ENCODE measurements at regions not wholly inside any gene's neighbourhood (a gene's known extent, or its start where the extent isn't known, plus 50 kb on each side); places are given as distances from the start of the nearest gene placed in this dataset.

GRCh38 chr5:162485666-162486292 is 418.2 kb downstream of the GABRG2 start:
- WGBS, result 41% methylated on average over 8 of the region's 8 CpGs
- Histone ChIP-seq H3K27me3 (ENCODE audit: control insufficient read depth, insufficient read depth) (no peaks in the 10 kb centered on the region), H3K4me3 (ENCODE audit: low read length) (no peak overlapping the region), H3K4me1 (ENCODE audit: control insufficient read depth, insufficient read depth, low read length) (no peaks in the 10 kb centered on the region), H3K9me3 (ENCODE audit: control insufficient read depth, low read length) (no peaks in the 10 kb centered on the region), H3K27ac (ENCODE audit: low read length) (no peak overlapping the region)
- intact Hi-C loops (cut with DNase I), result no loop called here
- peak in 1 of 2 donors; percentile 16 for ATAC-seq
- no peak for DNase-seq

GRCh38 chr5:162487528-162488525 is 420.3 kb downstream of the GABRG2 start:
- H3K27ac ChIP-seq (ENCODE audit: low read length), result no peak overlapping the region
- no peaks in the 10 kb centered on the region for H3K4me1 ChIP-seq (ENCODE audit: control insufficient read depth, insufficient read depth, low read length)
- intact Hi-C loops (cut with DNase I), result no loop called here
- H3K27me3 ChIP-seq (ENCODE audit: control insufficient read depth, insufficient read depth), result no peaks in the 10 kb centered on the region
- 68% methylated on average over 7 of the region's 7 CpGs for WGBS
- DNase-seq, result no peak
- no peaks in the 10 kb centered on the region for H3K9me3 ChIP-seq (ENCODE audit: control insufficient read depth, low read length)
- no peak overlapping the region for H3K4me3 ChIP-seq (ENCODE audit: low read length)
- no peak for ATAC-seq

GRCh38 chr5:162496100-162496808 is 428.7 kb downstream of the GABRG2 start:
- 59% methylated on average over 5 of the region's 5 CpGs for WGBS
- Histone ChIP-seq H3K9me3 (ENCODE audit: control insufficient read depth, low read length) (no peaks in the 10 kb centered on the region), H3K27ac (ENCODE audit: low read length) (no peak overlapping the region), H3K4me3 (ENCODE audit: low read length) (no peak overlapping the region), H3K27me3 (ENCODE audit: control insufficient read depth, insufficient read depth) (no peaks in the 10 kb centered on the region), H3K4me1 (ENCODE audit: control insufficient read depth, insufficient read depth, low read length) (no peaks in the 10 kb centered on the region)
- intact Hi-C loops (cut with DNase I), result no loop called here
- no peak for ATAC-seq
- DNase-seq, result no peak

- DNase-seq (no peak), ATAC-seq (no peak)
- intact Hi-C loops (cut with DNase I), result no loop called here
- Histone ChIP-seq H3K27me3 (ENCODE audit: control insufficient read depth, insufficient read depth) (no peaks in the 10 kb centered on the region), H3K4me1 (ENCODE audit: control insufficient read depth, insufficient read depth, low read length) (no peaks in the 10 kb centered on the region), H3K9me3 (ENCODE audit: control insufficient read depth, low read length) (no peaks in the 10 kb centered on the region), H3K4me3 (ENCODE audit: low read length) (no peak overlapping the region), H3K27ac (ENCODE audit: low read length) (no peak overlapping the region)
- WGBS, result 66% methylated on average over 3 of the region's 3 CpGs
These were observed 429.9 kb downstream of the GABRG2 start for GRCh38 chr5:162497455-162497854.

- Histone ChIP-seq H3K4me1 (ENCODE audit: control insufficient read depth, insufficient read depth, low read length) (no peaks in the 10 kb centered on the region), H3K27ac (ENCODE audit: low read length) (no peak overlapping the region), H3K4me3 (ENCODE audit: low read length) (no peak overlapping the region), H3K27me3 (ENCODE audit: control insufficient read depth, insufficient read depth) (no peaks in the 10 kb centered on the region), H3K9me3 (ENCODE audit: control insufficient read depth, low read length) (no peaks in the 10 kb centered on the region)
- 64% methylated on average over 3 of the region's 3 CpGs for WGBS
- no peak for DNase-seq
- intact Hi-C loops (cut with DNase I), result no loop called here
- no peak for ATAC-seq
These were observed 435.2 kb downstream of the GABRG2 start for GRCh38 chr5:162502780-162503179.

- intact Hi-C loops (cut with DNase I), result no loop called here
- 73% methylated on average over 3 of the region's 3 CpGs for WGBS
These were observed 436.2 kb downstream of the GABRG2 start for GRCh38 chr5:162503796-162504195.

GRCh38 chr5:162512935-162513565 is 445.5 kb downstream of the GABRG2 start:
- intact Hi-C loops (cut with DNase I), result no loop called here
- Histone ChIP-seq H3K27ac (ENCODE audit: low read length) (no peak overlapping the region), H3K27me3 (ENCODE audit: control insufficient read depth, insufficient read depth) (no peaks in the 10 kb centered on the region), H3K9me3 (ENCODE audit: control insufficient read depth, low read length) (no peaks in the 10 kb centered on the region), H3K4me3 (ENCODE audit: low read length) (no peak overlapping the region), H3K4me1 (ENCODE audit: control insufficient read depth, insufficient read depth, low read length) (no peaks in the 10 kb centered on the region)
- WGBS, result 72% methylated on average over 3 of the region's 3 CpGs
- DNase-seq (no peak), ATAC-seq (no peak)

More at GRCh38 chr5:162503796-162504195, 436.2 kb downstream of the GABRG2 start:
- no peak for ATAC-seq
- no peak for DNase-seq
- Histone ChIP-seq H3K4me1 (ENCODE audit: control insufficient read depth, insufficient read depth, low read length) (no peaks in the 10 kb centered on the region), H3K4me3 (ENCODE audit: low read length) (no peak overlapping the region), H3K27me3 (ENCODE audit: control insufficient read depth, insufficient read depth) (no peaks in the 10 kb centered on the region), H3K9me3 (ENCODE audit: control insufficient read depth, low read length) (no peaks in the 10 kb centered on the region), H3K27ac (ENCODE audit: low read length) (no peak overlapping the region)

GRCh38 chr5:162514116-162514515 is 446.5 kb downstream of the GABRG2 start:
- WGBS, result 82% methylated on average over 2 of the region's 2 CpGs
- H3K9me3 ChIP-seq (ENCODE audit: control insufficient read depth, low read length), result no peaks in the 10 kb centered on the region
- no peak overlapping the region for H3K27ac ChIP-seq (ENCODE audit: low read length)
- no peak for DNase-seq
- no peaks in the 10 kb centered on the region for H3K4me1 ChIP-seq (ENCODE audit: control insufficient read depth, insufficient read depth, low read length)
- ATAC-seq, result no peak
- no peaks in the 10 kb centered on the region for H3K27me3 ChIP-seq (ENCODE audit: control insufficient read depth, insufficient read depth)
- intact Hi-C loops (cut with DNase I), result no loop called here
- H3K4me3 ChIP-seq (ENCODE audit: low read length), result no peak overlapping the region

- Histone ChIP-seq H3K27me3 (ENCODE audit: control insufficient read depth, insufficient read depth) (no peaks in the 10 kb centered on the region), H3K4me3 (ENCODE audit: low read length) (no peak overlapping the region), H3K27ac (ENCODE audit: low read length) (no peak overlapping the region), H3K9me3 (ENCODE audit: control insufficient read depth, low read length) (no peaks in the 10 kb centered on the region), H3K4me1 (ENCODE audit: control insufficient read depth, insufficient read depth, low read length) (no peaks in the 10 kb centered on the region)
- ATAC-seq (no peak), DNase-seq (no peak)
- WGBS, result 86% methylated on average over 1 of the region's 1 CpG
- intact Hi-C loops (cut with DNase I), result no loop called here
These were observed 453.3 kb downstream of the GABRG2 start for GRCh38 chr5:162520878-162521277.

GRCh38 chr5:162529209-162529608 is 461.6 kb downstream of the GABRG2 start:
- no peak for ATAC-seq
- WGBS, result 51% methylated on average over 1 of the region's 1 CpG

More at GRCh38 chr5:162529209-162529608, 461.6 kb downstream of the GABRG2 start:
- Histone ChIP-seq H3K4me3 (ENCODE audit: low read length) (no peak overlapping the region), H3K4me1 (ENCODE audit: control insufficient read depth, insufficient read depth, low read length) (no peaks in the 10 kb centered on the region), H3K27me3 (ENCODE audit: control insufficient read depth, insufficient read depth) (no peaks in the 10 kb centered on the region), H3K9me3 (ENCODE audit: control insufficient read depth, low read length) (no peaks in the 10 kb centered on the region), H3K27ac (ENCODE audit: low read length) (no peak overlapping the region)
- intact Hi-C loops (cut with DNase I), result no loop called here
- no peak for DNase-seq
